B cell (primary cell): ENCODE measurements at regions not wholly inside any gene's neighbourhood (a gene's known extent, or its start where the extent isn't known, plus 50 kb on each side); places are given as distances from the start of the nearest gene placed in this dataset.

Experiments
- ATAC-seq: fragments of 200-7000 bp; cut with Tn5 transposase; one replicate; pipeline ENCODE4 v1.10.0; 2021; ENCODE audit warnings: low read depth, mild to moderate bottlenecking, moderate number of reproducible peaks, moderate library complexity
- CTCF ChIA-PET: fragments of 350-600 bp; sonication (Branson Sonifier 250); formaldehyde crosslinking; loops from one replicate; lab custom pipeline; 2021; ENCODE audit warnings: antibody characterized with exemption, inconsistent platforms; lab: Charles Lee
- POLR2A ChIA-PET: fragments of 350-600 bp; sonication (Branson Sonifier 250); formaldehyde crosslinking; loops from one replicate; lab custom pipeline; 2021; ENCODE audit warnings: antibody characterized with exemption; lab: Charles Lee
- DNase-seq: peaks from one replicate; pipeline ENCODE4 v3.0.0; 2013
- H2AFZ ChIP-seq: 2 replicates; pipeline ENCODE4 v1.6.1; 2012; ENCODE audit warnings: mild to moderate bottlenecking, low read depth, low read length; ENCODE audit not compliant: insufficient read depth, poor library complexity, severe bottlenecking
- H3K27ac ChIP-seq, 2 donors: 1 replicate in 1 of 2; 2 replicates in 1 of 2; pipeline ENCODE4 v1.5.1; 2012 to 2013; ENCODE audit warnings: low read length in 2 of 2, mild to moderate bottlenecking in 2 of 2, moderate library complexity in 1 of 2
- H3K27me3 ChIP-seq, 4 experiments: fragments of 200-600 bp in 1 of 4; sonication (generic) in 1 of 4; replicated peaks in 1 of 4; 1 replicate in 2 of 4; 2 replicates in 2 of 4; pipeline versions ENCODE4 v1.6.1 to v1.7.0; 2013 to 2016; ENCODE audit warnings: low read length in 3 of 4, mild to moderate bottlenecking in 2 of 4, mixed read lengths in 1 of 4, moderate library complexity in 1 of 4; ENCODE audit not compliant: insufficient read depth in 4 of 4, control insufficient read depth in 3 of 4; ENCODE audit errors: control extremely low read depth in 1 of 4
- H3K36me3 ChIP-seq, 2 experiments: replicated peaks in 1 of 2; 1 replicate in 1 of 2; 2 replicates in 1 of 2; pipeline versions ENCODE4 v1.6.1 to v1.7.1; 2013; ENCODE audit warnings: low read length in 1 of 2; ENCODE audit not compliant: insufficient read depth in 2 of 2, control insufficient read depth in 1 of 2; ENCODE audit errors: control extremely low read depth in 1 of 2, extremely low read depth in 1 of 2
- H3K4me1 ChIP-seq, 2 donors: fragments of 200-600 bp in 1 of 2; sonication (generic) in 1 of 2; 1 replicate in 1 of 2; 2 replicates in 1 of 2; pipeline versions ENCODE4 v1.5.1 to v1.6.1; 2013 to 2017; ENCODE audit warnings: low read length in 2 of 2; ENCODE audit not compliant: control insufficient read depth in 2 of 2, insufficient read depth in 2 of 2
- H3K4me2 ChIP-seq: replicated peaks from 2 replicates; pipeline ENCODE3; 2012; ENCODE audit warnings: mild to moderate bottlenecking, low read depth, low read length; ENCODE audit not compliant: poor library complexity, severe bottlenecking
- H3K4me3 ChIP-seq, 5 experiments: fragments of 200-600 bp in 1 of 5; sonication (generic) in 1 of 5; 1 replicate in 3 of 5; 2 replicates in 2 of 5; pipeline versions ENCODE4 v1.5.1 to v1.7.0; 2011 to 2016; ENCODE audit warnings: low read length in 4 of 5, mild to moderate bottlenecking in 4 of 5, low read depth in 2 of 5, control low read depth in 1 of 5, moderate library complexity in 1 of 5; ENCODE audit not compliant: insufficient read depth in 1 of 5; ENCODE audit errors: control extremely low read depth in 1 of 5, extremely low read depth in 1 of 5
- H3K79me2 ChIP-seq: fragments of 200-600 bp; sonication (generic); one replicate; pipeline ENCODE4 v1.6.0; 2016; ENCODE audit warnings: low read length; ENCODE audit not compliant: control insufficient read depth, insufficient read depth
- H3K9ac ChIP-seq: fragments of 200-600 bp; sonication (generic); 2 replicates; pipeline ENCODE4 v1.6.1; 2017; ENCODE audit warnings: mild to moderate bottlenecking, low read length, moderate library complexity
- H3K9me3 ChIP-seq, 3 donors: one replicate each; pipeline versions ENCODE4 v1.6.1 to v1.7.1; 2013; ENCODE audit warnings: low read length in 2 of 3; ENCODE audit not compliant: control insufficient read depth in 2 of 3, insufficient read depth in 1 of 3; ENCODE audit errors: control extremely low read depth in 1 of 3
- H4K20me1 ChIP-seq: 2 replicates; pipeline ENCODE4 v1.6.0; 2012; ENCODE audit warnings: mild to moderate bottlenecking, low read length; ENCODE audit not compliant: insufficient read depth, control insufficient read depth, poor library complexity, severe bottlenecking
- H3K27ac Mint-ChIP-seq: one replicate; pipeline ENCODE4 v1.8.0; 2021; ENCODE audit warnings: mixed read lengths
- H3K27me3 Mint-ChIP-seq: one replicate; pipeline ENCODE4 v1.8.0; 2021; ENCODE audit warnings: mixed read lengths
- H3K4me1 Mint-ChIP-seq: one replicate; pipeline ENCODE4 v1.8.0; 2021; ENCODE audit warnings: mixed read lengths
- H3K4me3 Mint-ChIP-seq: one replicate; pipeline ENCODE4 v1.8.0; 2021; ENCODE audit warnings: mixed read lengths
- H3K9me3 Mint-ChIP-seq: one replicate; pipeline ENCODE4 v1.8.0; 2022; ENCODE audit warnings: mixed read lengths; ENCODE audit not compliant: insufficient read depth
- EZH2 ChIP-seq: IDR thresholded peaks from 2 replicates; pipeline ENCODE4 v1.6.1; 2012; ENCODE audit warnings: borderline replicate concordance, low read depth, mild to moderate bottlenecking, moderate library complexity, low read length; ENCODE audit not compliant: insufficient read depth, poor library complexity, severe bottlenecking
- WGBS: methylation state at CpG from one replicate; pipeline ENCODE4 v1.1.5; 2013; ENCODE audit warnings: missing lambda C conversion rate; ENCODE audit not compliant: insufficient coverage; 5-methylcytosine and 5-hydroxymethylcytosine counted together
- intact Hi-C: fragments of 100-400 bp; cut with micrococcal nuclease; formaldehyde crosslinking; loops from one replicate; pipeline ENCODE4 v1.10.0; 2022
- TF ChIP-seq, protein P1 (sequence below): fragments of 200-600 bp; IDR thresholded peaks from one replicate; pipeline ENCODE4 v1.8.0; 2022; ENCODE audit warnings: antibody characterized with exemption, mild to moderate bottlenecking

GRCh38 chr13:111404746-111405145, 84.3 kb downstream of the TEX29 start:
- no peak for ATAC-seq
- Histone ChIP-seq H2AFZ (no peak overlapping the region), H4K20me1 (no peaks in the 10 kb centered on the region), H3K79me2 (no peaks in the 10 kb centered on the region), H3K27ac (no peak overlapping the region), H3K36me3 (no peaks in the 10 kb centered on the region), H3K27me3 (no peaks in the 10 kb centered on the region), H3K4me3 (no peak overlapping the region), H3K9ac (no peak overlapping the region), H3K4me1 (no peaks in the 10 kb centered on the region), H3K4me2 (no peak overlapping the region), H3K9me3 (peaks cover 0 to 4% (median 0%) of the 10 kb centered on the region in 3 donors)
- ChIA-PET POLR2A (no interaction called here), CTCF (interaction anchor here (1.1 kb wide), 1 partner anchor 337 kb away, joined by 3 read pairs; no protein-coding TSS in a partner anchor)
- Mint-ChIP-seq H3K4me3 (no peak overlapping the region), H3K9me3 (no peaks in the 10 kb centered on the region), H3K27me3 (no peaks in the 10 kb centered on the region), H3K4me1 (no peaks in the 10 kb centered on the region), H3K27ac (no peak overlapping the region)
- intact Hi-C loops: no loop called here
- TF ChIP-seq, protein P1, sequence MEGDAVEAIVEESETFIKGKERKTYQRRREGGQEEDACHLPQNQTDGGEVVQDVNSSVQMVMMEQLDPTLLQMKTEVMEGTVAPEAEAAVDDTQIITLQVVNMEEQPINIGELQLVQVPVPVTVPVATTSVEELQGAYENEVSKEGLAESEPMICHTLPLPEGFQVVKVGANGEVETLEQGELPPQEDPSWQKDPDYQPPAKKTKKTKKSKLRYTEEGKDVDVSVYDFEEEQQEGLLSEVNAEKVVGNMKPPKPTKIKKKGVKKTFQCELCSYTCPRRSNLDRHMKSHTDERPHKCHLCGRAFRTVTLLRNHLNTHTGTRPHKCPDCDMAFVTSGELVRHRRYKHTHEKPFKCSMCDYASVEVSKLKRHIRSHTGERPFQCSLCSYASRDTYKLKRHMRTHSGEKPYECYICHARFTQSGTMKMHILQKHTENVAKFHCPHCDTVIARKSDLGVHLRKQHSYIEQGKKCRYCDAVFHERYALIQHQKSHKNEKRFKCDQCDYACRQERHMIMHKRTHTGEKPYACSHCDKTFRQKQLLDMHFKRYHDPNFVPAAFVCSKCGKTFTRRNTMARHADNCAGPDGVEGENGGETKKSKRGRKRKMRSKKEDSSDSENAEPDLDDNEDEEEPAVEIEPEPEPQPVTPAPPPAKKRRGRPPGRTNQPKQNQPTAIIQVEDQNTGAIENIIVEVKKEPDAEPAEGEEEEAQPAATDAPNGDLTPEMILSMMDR: no peak
- TF ChIP-seq EZH2: no peak
- WGBS: 91% methylated on average over 10 of the region's 12 CpGs
- DNase-seq: no peak

GRCh38 chr13:111406636-111407035, 86.2 kb downstream of the TEX29 start:
- Histone ChIP-seq H3K4me3 (no peak overlapping the region), H3K27me3 (peaks cover 0 to 2% (median 0%) of the 10 kb centered on the region in 4 experiments), H3K79me2 (no peaks in the 10 kb centered on the region), H2AFZ (no peak overlapping the region), H3K9me3 (peaks cover 0 to 4% (median 0%) of the 10 kb centered on the region in 3 donors), H3K36me3 (no peaks in the 10 kb centered on the region), H3K27ac (no peak overlapping the region), H3K9ac (no peak overlapping the region), H3K4me2 (no peak overlapping the region), H3K4me1 (no peaks in the 10 kb centered on the region), H4K20me1 (no peaks in the 10 kb centered on the region)
- no peak overlapping the region for H3K27ac Mint-ChIP-seq
- H3K27me3 Mint-ChIP-seq: no peaks in the 10 kb centered on the region
- H3K4me1 Mint-ChIP-seq: no peaks in the 10 kb centered on the region
- no CpG with 5 or more reads among the region's 3 CpGs for WGBS
- no peak for ATAC-seq
- ChIA-PET POLR2A (no interaction called here), CTCF (no interaction called here)
- TF ChIP-seq, protein P1: no peak
- no peak for TF ChIP-seq EZH2
- H3K4me3 Mint-ChIP-seq: no peak overlapping the region
- no peak for DNase-seq
- H3K9me3 Mint-ChIP-seq: no peaks in the 10 kb centered on the region
- intact Hi-C loops: no loop called here
